ENCODE measurements at regions not wholly inside any gene's neighbourhood (a gene's known extent, or its start where the extent isn't known, plus 50 kb on each side); places are given as distances from the start of the nearest gene placed in this dataset.
A peak's percentile ranks its signal among the peaks of the same experiment; 100 is the strongest.
"Not testable (repeated sequence)": the region's sequence is repeated elsewhere in the genome, so short reads cannot be mapped to it uniquely, and the experiment has no call there.

GRCh38 chr10:127648885-127649284 is 88.1 kb upstream of the FOXI2 start:
- H3K9me3 ChIP-seq, result no peaks in the 10 kb centered on the region
- DNase-seq (ENCODE audit: low spot score), result no peak
- H3K4me1 ChIP-seq, result no peaks in the 10 kb centered on the region
- H3K27ac ChIP-seq, result no peak overlapping the region
- no peaks in the 10 kb centered on the region for H3K36me3 ChIP-seq
- no peaks in the 10 kb centered on the region for H3K27me3 ChIP-seq
- no peak overlapping the region for H3K4me3 ChIP-seq
- TF ChIP-seq, protein P1, sequence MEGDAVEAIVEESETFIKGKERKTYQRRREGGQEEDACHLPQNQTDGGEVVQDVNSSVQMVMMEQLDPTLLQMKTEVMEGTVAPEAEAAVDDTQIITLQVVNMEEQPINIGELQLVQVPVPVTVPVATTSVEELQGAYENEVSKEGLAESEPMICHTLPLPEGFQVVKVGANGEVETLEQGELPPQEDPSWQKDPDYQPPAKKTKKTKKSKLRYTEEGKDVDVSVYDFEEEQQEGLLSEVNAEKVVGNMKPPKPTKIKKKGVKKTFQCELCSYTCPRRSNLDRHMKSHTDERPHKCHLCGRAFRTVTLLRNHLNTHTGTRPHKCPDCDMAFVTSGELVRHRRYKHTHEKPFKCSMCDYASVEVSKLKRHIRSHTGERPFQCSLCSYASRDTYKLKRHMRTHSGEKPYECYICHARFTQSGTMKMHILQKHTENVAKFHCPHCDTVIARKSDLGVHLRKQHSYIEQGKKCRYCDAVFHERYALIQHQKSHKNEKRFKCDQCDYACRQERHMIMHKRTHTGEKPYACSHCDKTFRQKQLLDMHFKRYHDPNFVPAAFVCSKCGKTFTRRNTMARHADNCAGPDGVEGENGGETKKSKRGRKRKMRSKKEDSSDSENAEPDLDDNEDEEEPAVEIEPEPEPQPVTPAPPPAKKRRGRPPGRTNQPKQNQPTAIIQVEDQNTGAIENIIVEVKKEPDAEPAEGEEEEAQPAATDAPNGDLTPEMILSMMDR (IDR thresholded peaks at IDR 0.05), result no peak

GRCh38 chr10:127649642-127650041 is 87.3 kb upstream of the FOXI2 start:
- Histone ChIP-seq H3K27me3 (no peaks in the 10 kb centered on the region), H3K36me3 (no peaks in the 10 kb centered on the region), H3K9me3 (no peaks in the 10 kb centered on the region), H3K27ac (no peak overlapping the region), H3K4me1 (no peaks in the 10 kb centered on the region), H3K4me3 (no peak overlapping the region)
- TF ChIP-seq, protein P1 (IDR thresholded peaks at IDR 0.05), result peak in 1 of 2 donors; percentile 11
- no peak for DNase-seq (ENCODE audit: low spot score)

DNA sequence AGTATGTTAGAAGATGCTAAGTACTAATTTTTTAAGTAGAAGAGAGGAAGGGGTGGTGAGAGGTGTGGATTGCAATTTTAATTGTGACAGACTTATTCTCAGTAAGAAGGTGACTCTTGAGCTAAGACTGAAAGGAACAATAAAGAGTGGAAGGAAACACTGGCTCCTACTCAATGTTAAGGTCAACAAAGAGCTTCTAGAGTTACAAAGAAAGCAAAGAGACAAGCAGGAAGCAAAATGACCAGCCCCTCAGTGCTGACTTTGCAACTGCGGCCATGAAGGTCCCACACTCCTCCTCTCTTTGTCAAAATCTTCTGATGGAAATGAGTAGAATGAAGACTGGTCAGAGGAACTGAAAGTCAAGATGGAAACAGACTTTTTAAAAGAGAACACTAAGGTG is 79.9 kb upstream of the FOXI2 start:
- H3K4me3 ChIP-seq, result no peak overlapping the region
- H3K9me3 ChIP-seq, result no peaks in the 10 kb centered on the region
- no peaks in the 10 kb centered on the region for H3K36me3 ChIP-seq
- H3K27me3 ChIP-seq, result no peaks in the 10 kb centered on the region
- TF ChIP-seq, protein P1 (IDR thresholded peaks at IDR 0.05), result no peak
- no peaks in the 10 kb centered on the region for H3K4me1 ChIP-seq
- no peak overlapping the region for H3K27ac ChIP-seq
- no peak for DNase-seq (ENCODE audit: low spot score)

GRCh38 chr10:127676430-127676829 is 60.6 kb upstream of the FOXI2 start:
- not testable (repeated sequence) for DNase-seq (ENCODE audit: low spot score); H3K27me3 ChIP-seq; H3K27ac ChIP-seq; H3K9me3 ChIP-seq; H3K4me1 ChIP-seq; H3K4me3 ChIP-seq; H3K36me3 ChIP-seq

DNA sequence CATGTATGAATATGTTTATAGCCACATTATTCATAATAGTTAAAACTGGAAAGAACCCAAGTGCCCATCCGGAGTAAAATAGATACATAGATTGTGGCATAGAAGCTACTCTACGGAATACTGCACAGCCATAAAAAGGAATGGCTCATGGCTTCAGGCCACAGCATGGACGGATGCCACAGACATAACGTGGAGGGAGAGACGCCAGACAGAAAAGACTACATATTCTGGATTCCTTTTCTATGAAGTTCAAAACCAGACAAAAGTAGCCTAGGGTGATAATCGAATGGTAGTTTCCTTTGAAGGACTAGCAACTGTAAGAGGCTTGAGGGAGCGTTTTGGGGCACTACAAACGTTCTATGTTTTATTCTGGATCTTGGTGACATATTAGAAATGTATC is 58.9 kb upstream of the FOXI2 start:
- Histone ChIP-seq H3K4me1 (no peaks in the 10 kb centered on the region), H3K36me3 (no peaks in the 10 kb centered on the region), H3K27ac (no peak overlapping the region), H3K4me3 (no peak overlapping the region), H3K27me3 (no peaks in the 10 kb centered on the region), H3K9me3 (no peaks in the 10 kb centered on the region)
- TF ChIP-seq, protein P1 (IDR thresholded peaks at IDR 0.05), result no peak
- DNase-seq (ENCODE audit: low spot score), result no peak

GRCh38 chr10:127679642-127680255 is 57.2 kb upstream of the FOXI2 start:
- Histone ChIP-seq H3K4me3 (no peak overlapping the region), H3K27ac (no peak overlapping the region), H3K9me3 (no peaks in the 10 kb centered on the region), H3K36me3 (no peaks in the 10 kb centered on the region), H3K27me3 (no peaks in the 10 kb centered on the region), H3K4me1 (no peaks in the 10 kb centered on the region)
- no peak for DNase-seq (ENCODE audit: low spot score)
- TF ChIP-seq, protein P1 (IDR thresholded peaks at IDR 0.05), result peak in 1 of 2 donors; percentile 16
